ENCODE measurements at regions not wholly inside any gene's neighbourhood (a gene's known extent, or its start where the extent isn't known, plus 50 kb on each side); places are given as distances from the start of the nearest gene placed in this dataset.
A peak's percentile ranks its signal among the peaks of the same experiment; 100 is the strongest.

DNA sequence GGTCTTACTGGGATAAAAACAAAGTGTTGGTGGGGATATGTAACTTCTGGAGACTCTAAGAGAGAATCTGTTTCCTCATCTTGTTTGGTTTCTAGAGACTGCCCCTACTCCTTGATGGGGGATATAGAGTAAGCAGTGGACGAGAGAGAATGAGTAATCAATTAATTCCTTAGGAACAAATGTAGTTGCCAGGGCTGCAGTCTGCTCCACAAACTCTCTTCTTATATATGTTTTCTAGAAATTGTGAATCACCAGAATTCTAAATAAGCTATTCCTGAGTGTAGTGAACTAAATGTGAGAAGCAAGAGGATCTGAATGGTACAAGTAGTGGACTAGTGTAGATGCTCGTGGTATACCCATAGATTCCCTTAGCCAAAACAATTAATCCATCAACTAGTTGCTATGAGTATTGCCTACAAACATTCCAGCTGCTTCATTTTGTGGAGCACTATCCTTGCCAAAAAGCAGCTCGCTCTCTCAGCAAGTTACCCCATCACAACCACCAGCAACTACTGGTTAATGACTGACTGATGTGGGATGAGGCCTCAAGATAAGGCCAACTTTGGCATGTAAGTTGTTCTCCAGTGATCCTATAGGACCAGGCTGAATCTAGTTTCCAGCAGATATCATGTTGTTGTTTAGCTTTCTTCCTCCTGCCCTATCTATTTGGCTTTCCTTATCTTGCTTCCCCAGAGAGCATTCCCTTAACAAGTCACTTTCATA is 273.0 kb downstream of the SLC7A11 start:
- Histone ChIP-seq H3K27me3 (ENCODE audit: control insufficient read depth, insufficient read depth, low read length) (no peaks in the 10 kb centered on the region), H3K4me2 (ENCODE audit: low read length) (no peak overlapping the region), H3K9ac (ENCODE audit: low read depth, low read length) (no peak overlapping the region), H3K4me3 (ENCODE audit: low read length) (no peak overlapping the region), H3K36me3 (ENCODE audit: insufficient read depth, low read length) (no peaks in the 10 kb centered on the region), H3K9me3 (replicated peaks; ENCODE audit: low read length) (no peaks in the 10 kb centered on the region), H3K4me1 (ENCODE audit: control insufficient read depth, insufficient read depth, low read length) (no peaks in the 10 kb centered on the region)

DNA sequence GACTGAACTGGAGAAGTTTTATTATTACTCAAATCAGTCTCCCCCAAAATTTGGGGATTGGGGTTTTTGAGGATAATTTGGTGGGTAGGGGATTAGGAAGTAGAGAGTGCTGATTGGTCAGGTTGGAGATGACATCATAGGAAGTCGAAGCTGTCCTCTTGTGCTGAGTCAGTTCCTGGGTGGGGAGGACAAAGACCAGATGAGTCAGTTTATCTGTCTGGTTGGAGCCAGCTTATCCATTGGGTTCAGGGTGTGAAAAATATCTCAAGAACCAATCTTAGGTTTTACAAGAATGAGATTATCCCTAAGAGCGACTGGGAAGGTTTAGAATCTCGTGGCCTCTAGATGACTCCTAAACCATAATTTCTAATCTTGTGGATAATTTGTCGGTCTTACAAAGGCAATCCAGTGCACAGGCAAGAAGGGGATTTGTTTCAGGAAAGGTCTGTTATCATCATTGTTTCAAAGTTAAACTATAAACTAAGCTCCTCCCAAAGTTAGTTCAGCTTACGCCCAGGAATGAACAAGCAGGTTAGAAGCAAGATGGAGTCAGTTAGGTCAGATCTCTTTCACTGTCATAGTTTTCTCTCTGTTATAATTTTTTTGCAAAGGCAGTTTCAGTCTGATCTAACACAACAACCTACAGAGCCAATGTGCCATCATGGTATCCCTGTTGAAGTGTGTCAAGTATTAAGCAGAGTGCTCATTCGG is 274.5 kb downstream of the SLC7A11 start:
- no peaks in the 10 kb centered on the region for H3K4me1 ChIP-seq (ENCODE audit: control insufficient read depth, insufficient read depth, low read length)
- H3K36me3 ChIP-seq (ENCODE audit: insufficient read depth, low read length), result no peaks in the 10 kb centered on the region
- H3K4me2 ChIP-seq (ENCODE audit: low read length), result no peak overlapping the region
- no peaks in the 10 kb centered on the region for H3K9me3 ChIP-seq (replicated peaks; ENCODE audit: low read length)
- H3K4me3 ChIP-seq (ENCODE audit: low read length), result no peak overlapping the region
- H3K9ac ChIP-seq (ENCODE audit: low read depth, low read length), result no peak overlapping the region
- no peaks in the 10 kb centered on the region for H3K27me3 ChIP-seq (ENCODE audit: control insufficient read depth, insufficient read depth, low read length)

DNA sequence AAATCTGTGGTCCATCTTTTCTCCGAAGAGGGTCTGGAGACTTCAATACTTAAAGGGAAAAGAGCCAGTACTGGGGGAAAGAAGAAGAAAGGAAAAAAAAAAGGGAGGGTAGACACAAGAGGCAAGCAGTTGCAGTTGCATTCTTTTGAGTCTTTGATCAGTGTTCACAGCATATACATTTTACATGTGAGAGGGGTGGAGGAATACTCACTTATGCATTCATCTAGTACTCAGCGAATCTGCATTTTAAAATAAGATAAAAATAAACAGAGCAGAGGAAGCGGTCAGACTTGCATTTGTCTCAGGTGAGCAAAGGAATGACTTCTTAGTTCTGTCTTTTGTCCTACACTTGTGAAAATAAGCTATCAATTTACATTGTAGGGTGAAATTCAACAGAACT is 275.6 kb downstream of the SLC7A11 start:
- no peaks in the 10 kb centered on the region for H3K9me3 ChIP-seq (replicated peaks; ENCODE audit: low read length)
- H3K4me1 ChIP-seq (ENCODE audit: control insufficient read depth, insufficient read depth, low read length), result peaks cover 6% of the 10 kb centered on the region
- no peak overlapping the region for H3K4me2 ChIP-seq (ENCODE audit: low read length)
- no peaks in the 10 kb centered on the region for H3K27me3 ChIP-seq (ENCODE audit: control insufficient read depth, insufficient read depth, low read length)
- H3K36me3 ChIP-seq (ENCODE audit: insufficient read depth, low read length), result no peaks in the 10 kb centered on the region
- H3K4me3 ChIP-seq (ENCODE audit: low read length), result no peak overlapping the region
- H3K9ac ChIP-seq (ENCODE audit: low read depth, low read length), result no peak overlapping the region

DNA sequence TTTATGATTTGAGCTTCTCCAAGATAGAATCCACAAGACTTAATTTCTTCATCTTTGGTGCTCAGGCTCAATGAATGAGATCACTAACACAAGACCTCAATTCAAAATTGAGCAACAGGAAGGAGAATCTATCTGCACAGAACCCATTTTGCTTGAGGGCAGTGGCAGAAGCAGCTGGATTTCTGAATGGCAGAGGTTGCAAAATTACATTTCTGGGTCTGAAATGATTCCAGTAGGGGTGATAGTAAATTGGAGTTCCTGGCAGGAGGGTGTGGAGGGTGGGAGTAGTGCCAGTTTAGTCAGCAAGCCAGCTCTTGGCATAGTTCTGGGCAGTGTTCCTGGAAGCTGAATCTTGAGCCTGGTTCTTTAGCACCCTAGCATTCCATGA is 281.1 kb downstream of the SLC7A11 start:
- H3K9me3 ChIP-seq (replicated peaks; ENCODE audit: low read length), result no peaks in the 10 kb centered on the region
- peak overlapping the region; percentile 23 for H3K4me3 ChIP-seq (ENCODE audit: low read length)
- peak overlapping the region; percentile 69 for H3K4me2 ChIP-seq (ENCODE audit: low read length)
- no peaks in the 10 kb centered on the region for H3K36me3 ChIP-seq (ENCODE audit: insufficient read depth, low read length)
- H3K9ac ChIP-seq (ENCODE audit: low read depth, low read length), result peak overlapping the region; percentile 26
- H3K27me3 ChIP-seq (ENCODE audit: control insufficient read depth, insufficient read depth, low read length), result no peaks in the 10 kb centered on the region
- H3K4me1 ChIP-seq (ENCODE audit: control insufficient read depth, insufficient read depth, low read length), result peaks cover 30% of the 10 kb centered on the region

DNA sequence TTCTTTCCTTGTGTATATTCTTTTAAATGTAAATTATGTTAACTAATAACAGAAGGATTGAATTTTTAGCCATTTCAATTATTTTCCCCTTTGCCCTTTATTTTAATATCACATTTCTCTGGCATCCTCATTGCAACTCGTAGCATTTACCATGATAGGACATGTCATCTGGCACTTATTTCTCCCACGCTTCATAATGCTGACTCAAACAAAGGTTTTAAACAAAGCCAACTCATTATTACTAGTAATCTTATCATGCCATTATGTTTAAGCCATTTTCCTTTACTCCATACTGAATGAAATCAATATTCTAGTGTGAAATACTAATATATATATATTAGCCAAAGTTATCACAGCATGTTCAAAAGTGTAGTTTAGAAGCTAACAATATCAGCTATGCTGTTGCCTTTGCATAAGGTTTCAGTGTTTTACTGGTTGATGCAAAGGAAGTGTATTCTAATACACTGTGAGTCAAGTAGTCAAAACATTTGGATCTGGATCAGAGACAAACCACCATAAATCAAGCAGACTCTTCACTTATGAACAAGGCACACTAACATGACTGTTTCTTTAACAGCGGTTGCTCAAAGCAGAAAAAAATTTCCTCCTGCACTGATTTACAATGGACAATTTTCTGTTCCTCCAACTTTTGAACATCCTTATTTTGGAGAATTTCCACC is 281.6 kb downstream of the SLC7A11 start:
- H3K4me2 ChIP-seq (ENCODE audit: low read length), result peak overlapping the region; percentile 69
- H3K9ac ChIP-seq (ENCODE audit: low read depth, low read length), result peak overlapping the region; percentile 26
- H3K4me1 ChIP-seq (ENCODE audit: control insufficient read depth, insufficient read depth, low read length), result peaks cover 35% of the 10 kb centered on the region
- peak overlapping the region; percentile 23 for H3K4me3 ChIP-seq (ENCODE audit: low read length)
- no peaks in the 10 kb centered on the region for H3K27me3 ChIP-seq (ENCODE audit: control insufficient read depth, insufficient read depth, low read length)
- H3K9me3 ChIP-seq (replicated peaks; ENCODE audit: low read length), result no peaks in the 10 kb centered on the region
- no peaks in the 10 kb centered on the region for H3K36me3 ChIP-seq (ENCODE audit: insufficient read depth, low read length)

DNA sequence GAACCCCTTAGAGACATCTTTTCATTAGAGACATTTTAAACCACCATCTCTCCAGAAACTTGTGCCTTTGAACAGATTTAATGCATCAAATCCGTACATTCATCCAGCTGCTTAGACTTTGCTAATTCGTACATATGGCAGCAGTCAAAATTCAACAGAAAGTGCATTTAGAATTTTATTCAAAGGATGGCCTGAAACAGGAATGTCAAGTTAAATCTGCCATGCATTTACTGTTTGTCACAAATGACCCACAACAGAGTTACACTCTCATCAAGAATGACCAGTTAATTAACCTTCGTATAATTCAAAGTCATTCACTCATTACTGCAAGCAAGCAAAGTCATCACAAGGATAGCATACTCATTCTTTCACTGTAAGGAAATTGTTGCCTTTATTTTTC is 284.3 kb downstream of the SLC7A11 start:
- H3K4me3 ChIP-seq (ENCODE audit: low read length), result no peak overlapping the region
- H3K27me3 ChIP-seq (ENCODE audit: control insufficient read depth, insufficient read depth, low read length), result no peaks in the 10 kb centered on the region
- no peak overlapping the region for H3K4me2 ChIP-seq (ENCODE audit: low read length)
- H3K36me3 ChIP-seq (ENCODE audit: insufficient read depth, low read length), result no peaks in the 10 kb centered on the region
- no peaks in the 10 kb centered on the region for H3K9me3 ChIP-seq (replicated peaks; ENCODE audit: low read length)
- peaks cover 36% of the 10 kb centered on the region for H3K4me1 ChIP-seq (ENCODE audit: control insufficient read depth, insufficient read depth, low read length)
- H3K9ac ChIP-seq (ENCODE audit: low read depth, low read length), result no peak overlapping the region

DNA sequence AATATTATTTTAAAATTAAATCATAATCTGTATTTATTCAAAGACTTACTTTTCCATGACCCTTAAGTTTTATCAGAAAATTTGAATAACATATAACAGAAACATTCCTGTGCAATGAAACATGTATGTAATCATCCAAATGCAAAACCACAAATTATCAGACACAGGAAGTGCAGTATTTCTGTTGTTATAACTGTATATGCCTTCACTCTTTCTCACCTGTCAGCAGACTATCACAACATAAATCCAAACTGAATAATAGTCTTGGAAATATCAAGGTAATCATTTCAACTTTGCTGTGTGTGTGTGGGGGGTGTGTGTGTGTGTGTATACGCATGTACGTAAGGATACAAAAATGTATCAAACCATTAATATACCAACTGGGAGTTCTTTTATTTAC is 285.9 kb downstream of the SLC7A11 start:
- H3K4me3 ChIP-seq (ENCODE audit: low read length), result no peak overlapping the region
- no peaks in the 10 kb centered on the region for H3K27me3 ChIP-seq (ENCODE audit: control insufficient read depth, insufficient read depth, low read length)
- H3K4me2 ChIP-seq (ENCODE audit: low read length), result no peak overlapping the region
- H3K9ac ChIP-seq (ENCODE audit: low read depth, low read length), result no peak overlapping the region
- H3K4me1 ChIP-seq (ENCODE audit: control insufficient read depth, insufficient read depth, low read length), result peaks cover 28% of the 10 kb centered on the region
- H3K9me3 ChIP-seq (replicated peaks; ENCODE audit: low read length), result no peaks in the 10 kb centered on the region
- no peaks in the 10 kb centered on the region for H3K36me3 ChIP-seq (ENCODE audit: insufficient read depth, low read length)

DNA sequence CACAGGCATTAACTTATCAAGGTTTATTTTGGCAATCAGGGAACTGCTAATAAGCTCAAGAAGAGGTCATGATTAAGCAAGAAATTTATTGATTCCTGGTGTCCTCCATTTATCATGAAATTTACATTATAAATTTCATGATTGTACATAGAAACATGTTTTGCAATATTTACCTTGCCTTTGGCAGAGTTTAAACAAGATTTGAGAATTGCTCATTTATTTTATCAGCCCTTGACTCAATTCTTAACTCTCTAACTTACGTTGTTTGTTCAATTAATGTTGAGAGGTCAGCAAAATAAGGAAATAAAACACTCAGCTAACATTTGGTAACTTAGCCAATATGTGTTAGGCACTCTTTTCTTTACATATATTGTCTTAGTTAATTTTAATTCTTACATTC is 286.6 kb downstream of the SLC7A11 start:
- Histone ChIP-seq H3K27me3 (ENCODE audit: control insufficient read depth, insufficient read depth, low read length) (no peaks in the 10 kb centered on the region), H3K9me3 (replicated peaks; ENCODE audit: low read length) (no peaks in the 10 kb centered on the region), H3K4me1 (ENCODE audit: control insufficient read depth, insufficient read depth, low read length) (peaks cover 21% of the 10 kb centered on the region), H3K4me3 (ENCODE audit: low read length) (no peak overlapping the region), H3K36me3 (ENCODE audit: insufficient read depth, low read length) (no peaks in the 10 kb centered on the region), H3K4me2 (ENCODE audit: low read length) (no peak overlapping the region), H3K9ac (ENCODE audit: low read depth, low read length) (no peak overlapping the region)

DNA sequence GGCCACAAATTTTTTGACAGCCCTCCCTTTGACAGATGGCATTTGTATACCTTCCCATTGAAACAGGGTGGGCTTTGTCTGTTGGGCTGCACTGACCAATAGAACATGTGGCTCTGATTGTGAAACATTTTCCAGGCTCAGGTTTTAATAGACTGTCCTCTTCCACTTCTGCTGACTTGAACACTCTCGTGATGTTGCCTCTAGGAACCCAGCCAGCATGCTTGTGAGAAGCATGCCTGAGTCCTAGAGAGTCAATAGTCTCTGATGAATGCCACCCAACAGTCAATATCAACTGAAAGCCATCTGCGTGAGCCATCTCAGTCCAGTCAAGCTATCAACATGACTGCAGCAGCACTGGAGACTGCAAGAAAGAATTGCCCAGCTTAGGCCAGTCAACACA is 290.0 kb downstream of the SLC7A11 start:
- Histone ChIP-seq H3K9ac (ENCODE audit: low read depth, low read length) (no peak overlapping the region), H3K4me3 (ENCODE audit: low read length) (no peak overlapping the region), H3K4me2 (ENCODE audit: low read length) (no peak overlapping the region), H3K4me1 (ENCODE audit: control insufficient read depth, insufficient read depth, low read length) (peaks cover 10% of the 10 kb centered on the region), H3K9me3 (replicated peaks; ENCODE audit: low read length) (no peaks in the 10 kb centered on the region), H3K27me3 (ENCODE audit: control insufficient read depth, insufficient read depth, low read length) (no peaks in the 10 kb centered on the region), H3K36me3 (ENCODE audit: insufficient read depth, low read length) (no peaks in the 10 kb centered on the region)

DNA sequence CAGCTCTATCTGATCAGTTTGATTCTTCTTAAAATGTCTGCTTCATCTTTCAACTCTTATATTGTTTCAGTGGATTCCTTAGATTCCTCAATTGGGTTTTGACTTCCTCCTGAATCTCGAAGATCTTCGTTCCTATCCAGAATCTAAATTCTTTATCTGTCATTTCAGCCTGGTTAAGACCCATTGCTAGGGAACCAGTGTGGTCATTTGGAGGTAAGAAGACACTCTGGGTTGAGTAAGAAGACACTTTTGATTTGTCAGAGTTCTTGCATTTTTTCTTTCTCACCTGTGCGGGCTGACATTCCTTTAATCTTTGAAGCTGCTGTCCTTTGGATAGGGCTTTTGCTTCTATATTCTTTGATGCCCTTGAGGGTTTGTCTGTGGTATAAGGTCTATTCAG is 291.9 kb downstream of the SLC7A11 start:
- Histone ChIP-seq H3K4me1 (ENCODE audit: control insufficient read depth, insufficient read depth, low read length) (no peaks in the 10 kb centered on the region), H3K36me3 (ENCODE audit: insufficient read depth, low read length) (no peaks in the 10 kb centered on the region), H3K9me3 (replicated peaks; ENCODE audit: low read length) (no peaks in the 10 kb centered on the region), H3K27me3 (ENCODE audit: control insufficient read depth, insufficient read depth, low read length) (no peaks in the 10 kb centered on the region), H3K4me3 (ENCODE audit: low read length) (no peak overlapping the region), H3K4me2 (ENCODE audit: low read length) (no peak overlapping the region), H3K9ac (ENCODE audit: low read depth, low read length) (no peak overlapping the region)

DNA sequence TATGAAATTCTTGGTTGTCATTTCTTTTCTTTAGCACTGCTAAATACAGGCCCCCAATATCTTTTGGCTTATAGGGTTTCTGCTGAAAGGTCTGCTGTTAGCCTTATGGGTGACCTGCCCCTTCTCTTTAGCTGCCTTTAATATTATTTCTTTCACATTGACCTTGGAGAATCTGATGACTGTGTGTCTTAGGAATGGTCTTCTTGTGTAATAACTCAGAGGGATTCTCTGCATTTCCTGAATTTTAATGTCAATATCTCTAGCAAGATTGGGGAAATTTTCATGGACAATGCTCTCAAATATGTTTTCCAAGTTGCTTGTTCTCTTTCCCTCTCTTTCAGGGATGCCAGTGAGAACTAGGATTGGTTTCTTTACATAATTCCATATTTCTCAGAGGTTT is 292.4 kb downstream of the SLC7A11 start:
- H3K4me3 ChIP-seq (ENCODE audit: low read length), result no peak overlapping the region
- H3K36me3 ChIP-seq (ENCODE audit: insufficient read depth, low read length), result no peaks in the 10 kb centered on the region
- no peaks in the 10 kb centered on the region for H3K9me3 ChIP-seq (replicated peaks; ENCODE audit: low read length)
- H3K9ac ChIP-seq (ENCODE audit: low read depth, low read length), result no peak overlapping the region
- H3K4me1 ChIP-seq (ENCODE audit: control insufficient read depth, insufficient read depth, low read length), result no peaks in the 10 kb centered on the region
- H3K27me3 ChIP-seq (ENCODE audit: control insufficient read depth, insufficient read depth, low read length), result no peaks in the 10 kb centered on the region
- H3K4me2 ChIP-seq (ENCODE audit: low read length), result no peak overlapping the region
